Astrocyte of the cerebellum (primary cell): ENCODE measurements at regions not wholly inside any gene's neighbourhood (a gene's known extent, or its start where the extent isn't known, plus 50 kb on each side); places are given as distances from the start of the nearest gene placed in this dataset.

ENCODE experiments used
- DNase-seq: peaks from one replicate; pipeline ENCODE4 v3.0.0-alpha.2; 2011; ENCODE audit warnings: low read depth
- H3K4me3 ChIP-seq: 2 replicates; pipeline ENCODE4 v1.5.1; 2011; ENCODE audit warnings: mild to moderate bottlenecking, low read depth, low read length, moderate library complexity
- in situ Hi-C: cut with HindIII; loops from 2 replicates; pipeline ENCODE4 v1.10.0; 2017; ENCODE audit warnings: low sequenced_read_pairs
- TF ChIP-seq, protein P1 (sequence below): IDR thresholded peaks from 2 replicates; pipeline ENCODE4 v1.5.1; 2012; ENCODE audit warnings: low read length, low read depth, moderate library complexity, mild to moderate bottlenecking; ENCODE audit errors: missing control alignments

DNA sequence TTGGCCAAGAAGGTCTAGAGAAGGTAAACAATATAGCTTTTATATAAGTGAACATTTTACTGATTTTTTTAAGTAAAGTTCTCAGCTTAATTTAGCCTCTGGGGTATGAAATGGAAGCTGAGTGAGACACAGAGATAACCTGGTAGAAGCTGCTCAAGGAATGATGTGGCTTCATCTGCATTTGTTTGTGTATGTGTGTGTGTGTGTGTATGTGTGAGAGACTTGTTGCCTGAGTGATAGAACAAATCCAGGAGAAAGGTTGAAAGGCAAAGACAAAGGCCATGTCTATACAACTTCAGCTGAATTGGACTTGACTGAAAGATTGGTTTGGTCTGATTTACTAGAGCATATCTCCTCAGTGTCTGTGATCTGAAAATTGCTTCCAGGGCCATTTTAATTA, 63.6 kb downstream of the PCDH7 start:
- no peak for DNase-seq
- in situ Hi-C loops: no loop called here
- TF ChIP-seq, protein P1, sequence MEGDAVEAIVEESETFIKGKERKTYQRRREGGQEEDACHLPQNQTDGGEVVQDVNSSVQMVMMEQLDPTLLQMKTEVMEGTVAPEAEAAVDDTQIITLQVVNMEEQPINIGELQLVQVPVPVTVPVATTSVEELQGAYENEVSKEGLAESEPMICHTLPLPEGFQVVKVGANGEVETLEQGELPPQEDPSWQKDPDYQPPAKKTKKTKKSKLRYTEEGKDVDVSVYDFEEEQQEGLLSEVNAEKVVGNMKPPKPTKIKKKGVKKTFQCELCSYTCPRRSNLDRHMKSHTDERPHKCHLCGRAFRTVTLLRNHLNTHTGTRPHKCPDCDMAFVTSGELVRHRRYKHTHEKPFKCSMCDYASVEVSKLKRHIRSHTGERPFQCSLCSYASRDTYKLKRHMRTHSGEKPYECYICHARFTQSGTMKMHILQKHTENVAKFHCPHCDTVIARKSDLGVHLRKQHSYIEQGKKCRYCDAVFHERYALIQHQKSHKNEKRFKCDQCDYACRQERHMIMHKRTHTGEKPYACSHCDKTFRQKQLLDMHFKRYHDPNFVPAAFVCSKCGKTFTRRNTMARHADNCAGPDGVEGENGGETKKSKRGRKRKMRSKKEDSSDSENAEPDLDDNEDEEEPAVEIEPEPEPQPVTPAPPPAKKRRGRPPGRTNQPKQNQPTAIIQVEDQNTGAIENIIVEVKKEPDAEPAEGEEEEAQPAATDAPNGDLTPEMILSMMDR: no peak

DNA sequence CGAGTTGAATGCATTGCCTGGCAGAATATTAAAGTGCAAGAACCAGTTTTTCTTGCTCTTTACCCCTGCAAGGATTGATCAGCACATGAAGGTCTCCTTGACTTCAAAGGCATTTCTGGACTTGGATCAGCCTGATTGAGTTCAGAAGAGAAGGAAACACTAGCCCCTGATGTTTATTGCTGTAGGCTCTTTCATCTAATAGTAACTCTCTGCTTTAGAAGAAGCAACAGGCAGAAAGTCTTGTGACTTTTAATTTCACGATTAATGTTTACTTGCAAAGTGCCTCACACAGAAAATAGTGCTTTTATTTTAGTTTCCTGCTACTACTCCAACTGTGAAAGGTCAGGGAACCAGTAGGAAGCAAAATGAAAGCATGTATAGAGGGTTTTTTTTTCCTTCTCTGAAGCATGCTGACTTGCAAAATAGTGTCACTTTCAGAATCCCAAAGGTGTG, 69.1 kb downstream of the PCDH7 start:
- TF ChIP-seq, protein P1: no peak
- in situ Hi-C loops: no loop called here
- H3K4me3 ChIP-seq: no peak overlapping the region
- DNase-seq: no peak

More for the DNA sequence above, 63.6 kb downstream of the PCDH7 start:
- no peak overlapping the region for H3K4me3 ChIP-seq

DNA sequence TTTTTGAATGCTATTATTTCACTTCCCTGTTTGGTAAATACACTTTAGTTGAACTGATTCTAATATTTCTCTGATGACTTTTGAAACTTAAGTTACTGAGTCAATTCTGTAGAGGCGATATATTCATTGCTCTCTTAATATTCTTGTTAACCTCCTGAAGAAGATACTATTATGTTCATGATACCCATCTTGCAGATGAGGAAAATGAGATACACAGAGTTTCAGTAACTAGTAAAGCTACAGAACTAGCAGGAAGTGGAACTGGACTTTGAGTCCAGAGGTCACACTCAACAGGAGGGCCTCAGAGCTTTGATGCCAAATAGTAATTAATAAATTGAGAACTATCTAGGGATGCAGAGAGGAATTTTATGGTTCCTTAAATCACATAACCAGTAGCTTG, 70.0 kb downstream of the PCDH7 start:
- no peak for DNase-seq
- in situ Hi-C loops: no loop called here
- TF ChIP-seq, protein P1: no peak
- no peak overlapping the region for H3K4me3 ChIP-seq

DNA sequence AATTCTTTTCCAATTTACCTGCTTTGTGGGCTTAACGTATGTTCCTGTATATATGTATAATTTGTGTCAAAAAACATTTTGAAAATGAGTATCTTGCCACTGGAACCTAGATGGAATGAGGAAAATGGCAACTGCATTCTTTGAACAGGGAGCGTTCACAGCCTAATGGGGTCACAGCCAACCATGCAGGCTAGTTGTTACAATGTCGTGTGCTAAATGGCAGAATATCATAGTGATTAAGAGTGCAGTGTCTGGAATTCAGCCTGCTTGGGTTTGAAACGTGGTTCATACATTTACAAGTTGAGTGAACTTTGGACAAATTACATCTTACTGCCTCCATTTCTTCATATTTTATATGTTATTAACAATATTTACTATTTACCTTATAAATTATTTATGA, 70.8 kb downstream of the PCDH7 start:
- TF ChIP-seq, protein P1: no peak
- no peak overlapping the region for H3K4me3 ChIP-seq
- DNase-seq: no peak
- in situ Hi-C loops: no loop called here

DNA sequence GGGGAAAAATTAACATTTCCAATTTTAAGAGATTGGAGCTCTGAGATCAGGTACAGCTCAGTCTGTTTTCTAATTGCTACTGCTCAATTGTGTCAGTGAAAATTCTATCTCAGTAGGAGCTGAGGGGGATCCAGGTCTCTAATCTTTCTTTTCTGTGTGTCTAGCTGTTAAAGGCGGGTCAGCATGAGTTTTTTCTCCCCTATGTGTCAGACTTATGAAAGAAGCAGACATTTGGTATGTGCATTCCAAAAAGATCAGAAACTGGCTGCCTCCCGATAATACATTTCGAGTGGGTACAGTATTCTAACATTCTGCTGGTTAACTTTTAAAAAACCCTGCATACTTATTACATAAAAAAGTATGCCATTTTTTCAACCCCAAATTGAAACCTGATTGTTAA, 72.4 kb downstream of the PCDH7 start:
- TF ChIP-seq, protein P1: no peak
- in situ Hi-C loops: no loop called here
- no peak overlapping the region for H3K4me3 ChIP-seq
- no peak for DNase-seq

DNA sequence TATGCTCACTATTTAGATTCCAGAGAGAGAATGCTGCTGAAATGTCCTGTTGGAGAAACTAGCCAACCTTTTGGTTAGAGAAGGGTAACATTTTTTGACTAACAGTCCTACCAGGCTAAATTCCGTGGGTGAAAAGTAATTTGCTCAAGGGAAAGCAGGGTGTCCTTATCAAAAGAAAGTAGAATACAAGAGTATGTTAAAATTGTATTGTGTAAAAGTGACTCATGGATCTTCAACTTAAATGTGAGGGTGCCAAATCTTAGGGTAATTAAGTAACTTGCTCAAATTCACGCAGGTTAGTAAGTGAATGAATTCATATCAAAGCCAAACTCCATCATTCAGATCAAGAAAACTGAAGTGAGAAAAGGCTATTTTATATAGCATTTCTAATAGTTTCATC, 81.7 kb downstream of the PCDH7 start:
- in situ Hi-C loops: no loop called here
- H3K4me3 ChIP-seq: no peak overlapping the region
- TF ChIP-seq, protein P1: no peak
- no peak for DNase-seq

DNA sequence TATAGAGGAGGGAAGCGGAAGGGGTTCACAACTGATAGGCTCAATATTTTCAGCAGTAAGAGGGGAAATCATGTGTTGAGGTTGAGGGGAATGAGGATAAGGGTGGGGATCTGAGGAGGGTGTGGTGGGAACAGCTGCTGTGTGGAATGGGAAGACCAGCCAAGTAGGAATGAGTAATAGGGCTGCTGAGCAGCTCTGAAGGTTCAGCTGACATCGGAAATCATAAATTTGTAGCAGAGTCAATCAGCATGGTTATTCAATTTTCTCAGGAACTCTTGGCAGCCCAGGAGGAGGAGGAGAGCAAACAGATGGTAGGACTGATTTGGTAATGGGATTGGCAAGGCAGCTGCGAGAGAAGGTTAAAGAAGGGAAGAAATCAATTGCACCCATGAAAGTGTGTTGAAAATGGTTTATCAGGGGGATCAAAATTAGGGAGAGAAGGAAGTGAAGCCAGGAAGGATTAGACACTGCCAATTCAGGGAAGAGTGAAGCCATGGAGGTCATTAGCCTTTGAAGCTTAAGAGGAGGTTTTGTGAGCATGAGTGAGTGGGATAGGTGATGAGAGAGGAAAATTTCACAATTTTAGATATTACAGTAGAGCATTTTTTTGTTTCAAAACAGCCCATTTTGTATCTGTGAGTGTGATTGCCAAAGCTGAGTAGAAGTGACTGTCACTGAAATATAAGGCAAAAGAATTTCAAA, 82.6 kb downstream of the PCDH7 start:
- H3K4me3 ChIP-seq: no peak overlapping the region
- TF ChIP-seq, protein P1: no peak
- in situ Hi-C loops: no loop called here
- DNase-seq: peak; percentile 20
